Thyroid gland (tissue), 4 donors: ENCODE measurements at regions not wholly inside any gene's neighbourhood (a gene's known extent, or its start where the extent isn't known, plus 50 kb on each side); places are given as distances from the start of the nearest gene placed in this dataset.

Experiments used
- DNase-seq, 2 donors: peaks; one replicate each; pipeline ENCODE4 v3.0.0-alpha.2; 2019
- H3K27ac ChIP-seq, 3 donors: fragments of 200-600 bp; sonication (generic); 1 replicate in 2 of 3; 2 replicates in 1 of 3; pipeline ENCODE4 v1.5.1; 2016 to 2019; ENCODE audit warnings: mild to moderate bottlenecking in 1 of 3, moderate library complexity in 1 of 3
- H3K27me3 ChIP-seq: fragments of 200-600 bp; sonication (generic); one replicate; pipeline ENCODE4 v1.5.1; 2019
- H3K36me3 ChIP-seq, 2 donors: fragments of 200-600 bp; sonication (generic); one replicate each; pipeline ENCODE4 v1.5.1; 2016 to 2019
- H3K4me1 ChIP-seq, 2 donors: fragments of 200-600 bp; sonication (generic); one replicate each; pipeline ENCODE4 v1.5.1; 2017 to 2019
- H3K4me3 ChIP-seq, 3 donors: fragments of 200-600 bp; sonication (generic); replicated peaks in 1 of 3; 1 replicate in 2 of 3; 2 replicates in 1 of 3; pipeline ENCODE4 v1.5.1; 2016; ENCODE audit warnings: mild to moderate bottlenecking in 1 of 3
- H3K9me3 ChIP-seq: fragments of 200-600 bp; sonication (generic); one replicate; pipeline ENCODE4 v1.5.1; 2017
- CTCF ChIP-seq, 6 experiments: fragments of 200-600 bp in 3 of 6; fragments of 450-650 bp in 3 of 6; sonication (generic) in 3 of 6; IDR thresholded peaks; one replicate each; pipeline ENCODE4 v1.5.1; 2016 to 2019; ENCODE audit warnings: antibody characterized with exemption in 6 of 6, mild to moderate bottlenecking in 2 of 6, inconsistent platforms in 1 of 6, moderate library complexity in 1 of 6
- POLR2A ChIP-seq, 2 donors: fragments of 450-650 bp; IDR thresholded peaks; one replicate each; pipeline ENCODE4 v1.6.1; 2017; ENCODE audit warnings: antibody characterized with exemption in 2 of 2, mild to moderate bottlenecking in 2 of 2, moderate library complexity in 1 of 2
- WGBS, 2 donors: methylation state at CpG; one replicate each; pipeline ENCODE4 v1.1.5; 2017; 5-methylcytosine and 5-hydroxymethylcytosine counted together
- intact Hi-C: fragments of 100-400 bp; cut with DNase I; formaldehyde crosslinking; loops from one replicate; pipeline ENCODE4 v1.15.1; 2023

GRCh38 chr10:36129051-36129450, 487.0 kb upstream of the FZD8 start:
- no peaks in the 10 kb centered on the region for H3K4me1 ChIP-seq
- WGBS, 2 donors, result 92 to 94% methylated on average over 4 of the region's 4 CpGs
- no peak overlapping the region for H3K27ac ChIP-seq
- H3K9me3 ChIP-seq, result no peaks in the 10 kb centered on the region
- H3K4me3 ChIP-seq, result no peak overlapping the region
- H3K36me3 ChIP-seq, result no peaks in the 10 kb centered on the region
- TF ChIP-seq POLR2A (IDR thresholded peaks at IDR 0.05), result no peak
- no peak for TF ChIP-seq CTCF (IDR thresholded peaks at IDR 0.05)
- intact Hi-C loops, result no loop called here
- DNase-seq, result no peak
- no peaks in the 10 kb centered on the region for H3K27me3 ChIP-seq

GRCh38 chr10:36126076-36126475, 484.0 kb upstream of the FZD8 start:
- H3K4me3 ChIP-seq, result no peak overlapping the region
- H3K27ac ChIP-seq, result no peak overlapping the region
- no peaks in the 10 kb centered on the region for H3K36me3 ChIP-seq
- H3K27me3 ChIP-seq, result no peaks in the 10 kb centered on the region
- H3K9me3 ChIP-seq, result no peaks in the 10 kb centered on the region
- H3K4me1 ChIP-seq, result no peaks in the 10 kb centered on the region
- no peak for TF ChIP-seq CTCF (IDR thresholded peaks at IDR 0.05)
- no peak for TF ChIP-seq POLR2A (IDR thresholded peaks at IDR 0.05)
- intact Hi-C loops, result no loop called here
- DNase-seq, result no peak

- no peak overlapping the region for H3K27ac ChIP-seq
- H3K4me3 ChIP-seq, result no peak overlapping the region
- 79 to 82% methylated on average over 5 of the region's 5 CpGs for WGBS, 2 donors
- intact Hi-C loops, result no loop called here
- peaks cover 0 to 7% of the 10 kb centered on the region in 2 donors for H3K4me1 ChIP-seq
- no peaks in the 10 kb centered on the region for H3K27me3 ChIP-seq
- H3K36me3 ChIP-seq, result no peaks in the 10 kb centered on the region
- TF ChIP-seq CTCF (IDR thresholded peaks at IDR 0.05), result no peak
- TF ChIP-seq POLR2A (IDR thresholded peaks at IDR 0.05), result no peak
- no peak for DNase-seq
- H3K9me3 ChIP-seq, result no peaks in the 10 kb centered on the region
Observed at GRCh38 chr10:36119455-36119854, 477.4 kb upstream of the FZD8 start.

- 85 to 91% methylated on average over 7 of the region's 7 CpGs for WGBS, 2 donors
- TF ChIP-seq POLR2A (IDR thresholded peaks at IDR 0.05) (no peak), CTCF (IDR thresholded peaks at IDR 0.05) (no peak)
- no peaks in the 10 kb centered on the region for H3K27me3 ChIP-seq
- no peaks in the 10 kb centered on the region for H3K36me3 ChIP-seq
- intact Hi-C loops, result no loop called here
- H3K27ac ChIP-seq, result no peak overlapping the region
- peaks cover 0 to 7% of the 10 kb centered on the region in 2 donors for H3K4me1 ChIP-seq
- no peak overlapping the region for H3K4me3 ChIP-seq
- H3K9me3 ChIP-seq, result no peaks in the 10 kb centered on the region
- DNase-seq, result no peak
Observed at GRCh38 chr10:36118314-36118713, 476.2 kb upstream of the FZD8 start.

- 63 to 69% methylated on average over 4 of the region's 4 CpGs for WGBS, 2 donors
- Histone ChIP-seq H3K27ac (no peak overlapping the region), H3K36me3 (no peaks in the 10 kb centered on the region), H3K4me1 (peaks cover 0 to 7% of the 10 kb centered on the region in 2 donors), H3K9me3 (no peaks in the 10 kb centered on the region), H3K4me3 (no peak overlapping the region), H3K27me3 (no peaks in the 10 kb centered on the region)
- no peak for TF ChIP-seq CTCF (IDR thresholded peaks at IDR 0.05)
- no peak for TF ChIP-seq POLR2A (IDR thresholded peaks at IDR 0.05)
- intact Hi-C loops, result no loop called here
- no peak for DNase-seq
Observed at GRCh38 chr10:36117890-36118289, 475.8 kb upstream of the FZD8 start.
